ENCODE measurements at regions not wholly inside any gene's neighbourhood (a gene's known extent, or its start where the extent isn't known, plus 50 kb on each side); places are given as distances from the start of the nearest gene placed in this dataset.

GRCh38 chr1:78787544-78787943, 137.9 kb downstream of the IFI44 start:
- peak; percentile 23 for DNase-seq (ENCODE audit: low read depth)
- no peak for TF ChIP-seq CTCF (conservative IDR thresholded peaks at IDR 0.05; ENCODE audit: control insufficient read depth, insufficient read depth, low read depth, low read length)
- H3K4me3 ChIP-seq (ENCODE audit: control insufficient read depth, low read depth, low read length): no peak overlapping the region

- H3K4me3 ChIP-seq (ENCODE audit: control insufficient read depth, low read depth, low read length): no peak overlapping the region
- peak; percentile 1 for DNase-seq (ENCODE audit: low read depth)
- TF ChIP-seq CTCF (conservative IDR thresholded peaks at IDR 0.05; ENCODE audit: control insufficient read depth, insufficient read depth, low read depth, low read length): no peak
Observed at GRCh38 chr1:78790174-78790573, 140.5 kb downstream of the IFI44 start.

GRCh38 chr1:78792756-78793155, 143.1 kb downstream of the IFI44 start:
- DNase-seq (ENCODE audit: low read depth): no peak
- H3K4me3 ChIP-seq (ENCODE audit: control insufficient read depth, low read depth, low read length): no peak overlapping the region
- TF ChIP-seq CTCF (conservative IDR thresholded peaks at IDR 0.05; ENCODE audit: control insufficient read depth, insufficient read depth, low read depth, low read length): no peak

GRCh38 chr1:78797108-78797781, 147.6 kb downstream of the IFI44 start:
- no peak for TF ChIP-seq CTCF (conservative IDR thresholded peaks at IDR 0.05; ENCODE audit: control insufficient read depth, insufficient read depth, low read depth, low read length)
- no peak for DNase-seq (ENCODE audit: low read depth)
- H3K4me3 ChIP-seq (ENCODE audit: control insufficient read depth, low read depth, low read length): no peak overlapping the region

GRCh38 chr1:78799926-78800325, 150.3 kb downstream of the IFI44 start:
- no peak for DNase-seq (ENCODE audit: low read depth)
- TF ChIP-seq CTCF (conservative IDR thresholded peaks at IDR 0.05; ENCODE audit: control insufficient read depth, insufficient read depth, low read depth, low read length): no peak
- H3K4me3 ChIP-seq (ENCODE audit: control insufficient read depth, low read depth, low read length): no peak overlapping the region

GRCh38 chr1:78814176-78814575, 164.5 kb downstream of the IFI44 start:
- TF ChIP-seq CTCF (conservative IDR thresholded peaks at IDR 0.05; ENCODE audit: control insufficient read depth, insufficient read depth, low read depth, low read length): no peak
- H3K4me3 ChIP-seq (ENCODE audit: control insufficient read depth, low read depth, low read length): no peak overlapping the region
- DNase-seq (ENCODE audit: low read depth): no peak

- TF ChIP-seq CTCF (conservative IDR thresholded peaks at IDR 0.05; ENCODE audit: control insufficient read depth, insufficient read depth, low read depth, low read length): no peak
- peak; percentile 57 for DNase-seq (ENCODE audit: low read depth)
- H3K4me3 ChIP-seq (ENCODE audit: control insufficient read depth, low read depth, low read length): no peak overlapping the region
Observed at GRCh38 chr1:78825561-78825960, 175.9 kb downstream of the IFI44 start.
